Panc1 (cell line): ENCODE measurements at regions not wholly inside any gene's neighbourhood (a gene's known extent, or its start where the extent isn't known, plus 50 kb on each side); places are given as distances from the start of the nearest gene placed in this dataset.

ENCODE experiments used
- ATAC-seq: fragments of 200-7000 bp; cut with Tn5 transposase; 2 replicates; pipeline ENCODE4 v1.9.1; 2020; ENCODE audit warnings: mild to moderate bottlenecking, moderate library complexity
- BruUV-seq: library from RNA; stranded (reverse); fragments of 400-500 nt; replicated peaks from 2 replicates; lab custom pipeline; 2021; lab: Mats Ljungman, UMichigan
- CTCF ChIA-PET: fragments of 300-600 bp; sonication (Branson Sonifier 250); formaldehyde crosslinking; loops from one replicate; lab custom pipeline; 2022; ENCODE audit warnings: antibody characterized with exemption; lab: Charles Lee
- POLR2A ChIA-PET: fragments of 300-600 bp; sonication (Branson Sonifier 250); formaldehyde crosslinking; loops from one replicate; lab custom pipeline; 2022; ENCODE audit warnings: antibody characterized with exemption; lab: Charles Lee
- DNase-seq: peaks from one replicate; pipeline ENCODE4 v3.0.0-alpha.2; 2010; ENCODE audit warnings: low read depth, low spot score
- H3K27ac ChIP-seq: 2 replicates; pipeline ENCODE4 v1.5.1; 2011; ENCODE audit warnings: mild to moderate bottlenecking, low read length, inconsistent platforms
- H3K27me3 ChIP-seq: fragments of 200-500 bp; sonication (Bioruptor generic); 2 replicates; pipeline ENCODE4 v1.6.0; 2014; ENCODE audit warnings: low read length, inconsistent platforms; ENCODE audit not compliant: control insufficient read depth, insufficient read depth
- H3K36me3 ChIP-seq: fragments of 200-500 bp; sonication (Bioruptor generic); 2 replicates; pipeline ENCODE4 v1.5.1; 2014; ENCODE audit warnings: inconsistent platforms, mild to moderate bottlenecking, low read length, moderate library complexity; ENCODE audit not compliant: control insufficient read depth, insufficient read depth
- H3K4me1 ChIP-seq: 2 replicates; pipeline ENCODE4 v1.5.1; 2011; ENCODE audit warnings: inconsistent platforms, mild to moderate bottlenecking, low read length, moderate library complexity; ENCODE audit not compliant: control insufficient read depth, insufficient read depth
- H3K4me3 ChIP-seq, 2 experiments: 2 replicates each; pipeline ENCODE4 v1.5.1; 2011 to 2012; ENCODE audit warnings: low read depth in 2 of 2, low read length in 2 of 2, mild to moderate bottlenecking in 2 of 2, inconsistent platforms in 1 of 2, moderate library complexity in 1 of 2
- H3K9me3 ChIP-seq: fragments of 200-500 bp; sonication (Bioruptor generic); 2 replicates; pipeline ENCODE4 v1.5.1; 2014; ENCODE audit warnings: low read depth, mild to moderate bottlenecking, inconsistent platforms, low read length, moderate library complexity; ENCODE audit not compliant: control insufficient read depth, insufficient read depth
- POLR2AphosphoS5 ChIP-seq: IDR thresholded peaks from 2 replicates; pipeline ENCODE4 v1.6.1; 2012; ENCODE audit warnings: mild to moderate bottlenecking, low read depth, low read length, moderate library complexity
- REST ChIP-seq, 2 experiments: IDR thresholded peaks; 2 replicates each; pipeline ENCODE4 v1.6.1; 2011 to 2012; ENCODE audit warnings: low read depth in 2 of 2, control low read depth in 1 of 2, low read length in 1 of 2, mild to moderate bottlenecking in 1 of 2, moderate library complexity in 1 of 2; ENCODE audit not compliant: insufficient read depth in 1 of 2
- SIN3A ChIP-seq: IDR thresholded peaks from 2 replicates; pipeline ENCODE4 v1.6.1; 2012; ENCODE audit warnings: low read depth, mild to moderate bottlenecking, low read length, moderate library complexity, borderline replicate concordance; ENCODE audit not compliant: insufficient read depth
- TCF7L2 ChIP-seq: IDR thresholded peaks from 2 replicates; pipeline ENCODE4 v1.6.1; 2011; ENCODE audit warnings: mild to moderate bottlenecking, low read depth, low read length, inconsistent platforms
- in situ Hi-C: cut with HindIII; loops from 2 replicates; pipeline ENCODE4 v1.10.0; 2016; ENCODE audit warnings: low sequenced_read_pairs, low pct_unique_long_range_greater_than_20kb
- intact Hi-C: fragments of 100-400 bp; cut with micrococcal nuclease; formaldehyde crosslinking; loops from one replicate; pipeline ENCODE4 v1.10.0; 2022; ENCODE audit not compliant: unreplicated experiment
- TF ChIP-seq, protein P1 (sequence below): fragments of 450-650 bp; IDR thresholded peaks from 2 replicates; pipeline ENCODE4 v1.5.1; 2017; ENCODE audit warnings: mild to moderate bottlenecking

DNA sequence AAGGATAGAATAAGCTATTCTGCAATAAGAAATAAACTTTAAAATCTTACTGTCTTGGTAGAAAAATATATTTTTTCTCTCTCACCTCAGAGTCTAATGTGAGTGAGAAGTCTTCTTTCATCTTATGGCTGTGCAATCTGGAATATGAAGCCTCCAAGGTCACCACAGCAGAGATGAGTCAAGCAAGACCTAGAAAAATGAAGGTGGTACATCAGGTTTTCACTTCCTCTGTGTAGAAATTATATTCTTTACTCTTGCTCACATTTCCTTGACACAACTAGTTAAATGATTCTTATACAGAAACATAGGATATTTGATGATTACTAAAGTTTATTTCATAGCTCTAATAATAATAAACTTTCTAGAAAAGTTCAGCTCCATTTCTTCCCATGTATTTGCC, 211.4 kb downstream of the CXXC4 start:
- CTCF ChIA-PET = no interaction called here
- POLR2A ChIA-PET = no interaction called here
- BruUV-seq = no TSS peak

DNA sequence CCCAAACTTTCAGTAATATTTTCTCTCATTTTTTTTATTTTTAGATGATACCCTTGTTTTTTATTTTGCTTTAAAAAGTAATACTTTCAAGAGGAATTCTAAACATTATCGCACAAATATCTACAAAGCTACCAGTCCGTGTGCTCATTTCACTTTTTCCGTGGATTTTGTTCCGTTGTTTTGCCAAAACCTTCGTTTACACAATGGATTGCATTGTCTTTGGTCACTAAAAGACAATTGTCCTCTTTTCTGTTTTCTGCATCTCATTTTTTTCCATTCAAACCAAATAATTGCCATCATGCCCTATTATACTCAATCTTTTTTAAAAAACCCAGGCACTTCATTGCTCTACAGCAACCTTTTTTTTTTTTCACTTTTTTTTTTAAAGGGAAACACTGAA, 214.9 kb downstream of the CXXC4 start:
- intact Hi-C loops (no loop called here), in situ Hi-C loops (no loop called here)
- ATAC-seq (no peak), DNase-seq (no peak)
- Histone ChIP-seq H3K27ac (no peak overlapping the region), H3K9me3 (no peaks in the 10 kb centered on the region), H3K27me3 (no peaks in the 10 kb centered on the region), H3K4me1 (no peaks in the 10 kb centered on the region), H3K36me3 (no peaks in the 10 kb centered on the region), H3K4me3 (no peak overlapping the region)
- TF ChIP-seq, protein P1, sequence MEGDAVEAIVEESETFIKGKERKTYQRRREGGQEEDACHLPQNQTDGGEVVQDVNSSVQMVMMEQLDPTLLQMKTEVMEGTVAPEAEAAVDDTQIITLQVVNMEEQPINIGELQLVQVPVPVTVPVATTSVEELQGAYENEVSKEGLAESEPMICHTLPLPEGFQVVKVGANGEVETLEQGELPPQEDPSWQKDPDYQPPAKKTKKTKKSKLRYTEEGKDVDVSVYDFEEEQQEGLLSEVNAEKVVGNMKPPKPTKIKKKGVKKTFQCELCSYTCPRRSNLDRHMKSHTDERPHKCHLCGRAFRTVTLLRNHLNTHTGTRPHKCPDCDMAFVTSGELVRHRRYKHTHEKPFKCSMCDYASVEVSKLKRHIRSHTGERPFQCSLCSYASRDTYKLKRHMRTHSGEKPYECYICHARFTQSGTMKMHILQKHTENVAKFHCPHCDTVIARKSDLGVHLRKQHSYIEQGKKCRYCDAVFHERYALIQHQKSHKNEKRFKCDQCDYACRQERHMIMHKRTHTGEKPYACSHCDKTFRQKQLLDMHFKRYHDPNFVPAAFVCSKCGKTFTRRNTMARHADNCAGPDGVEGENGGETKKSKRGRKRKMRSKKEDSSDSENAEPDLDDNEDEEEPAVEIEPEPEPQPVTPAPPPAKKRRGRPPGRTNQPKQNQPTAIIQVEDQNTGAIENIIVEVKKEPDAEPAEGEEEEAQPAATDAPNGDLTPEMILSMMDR = no peak
- TF ChIP-seq TCF7L2 (no peak), REST (IDR thresholded peaks at IDR 0.05; ENCODE audit: insufficient read depth in 1 of 2, low read depth in 2 of 2, low read length in 1 of 2) (no peak), SIN3A (no peak), POLR2AphosphoS5 (no peak)
- ChIA-PET CTCF (no interaction called here), POLR2A (no interaction called here)
- no TSS peak for BruUV-seq

More for the DNA sequence above, 211.4 kb downstream of the CXXC4 start:
- no peak overlapping the region for H3K27ac ChIP-seq
- no peaks in the 10 kb centered on the region for H3K9me3 ChIP-seq
- H3K4me1 ChIP-seq = no peaks in the 10 kb centered on the region
- TF ChIP-seq SIN3A (no peak), POLR2AphosphoS5 (no peak), TCF7L2 (no peak), REST (IDR thresholded peaks at IDR 0.05; ENCODE audit: insufficient read depth in 1 of 2, low read depth in 2 of 2, low read length in 1 of 2) (no peak)
- TF ChIP-seq, protein P1 = no peak
- no peak overlapping the region for H3K4me3 ChIP-seq
- in situ Hi-C loops (no loop called here), intact Hi-C loops (no loop called here)
- DNase-seq = no peak
- no peak for ATAC-seq
- no peaks in the 10 kb centered on the region for H3K27me3 ChIP-seq
- H3K36me3 ChIP-seq = no peaks in the 10 kb centered on the region
